ENCODE measurements at regions not wholly inside any gene's neighbourhood (a gene's known extent, or its start where the extent isn't known, plus 50 kb on each side); places are given as distances from the start of the nearest gene placed in this dataset.

DNA sequence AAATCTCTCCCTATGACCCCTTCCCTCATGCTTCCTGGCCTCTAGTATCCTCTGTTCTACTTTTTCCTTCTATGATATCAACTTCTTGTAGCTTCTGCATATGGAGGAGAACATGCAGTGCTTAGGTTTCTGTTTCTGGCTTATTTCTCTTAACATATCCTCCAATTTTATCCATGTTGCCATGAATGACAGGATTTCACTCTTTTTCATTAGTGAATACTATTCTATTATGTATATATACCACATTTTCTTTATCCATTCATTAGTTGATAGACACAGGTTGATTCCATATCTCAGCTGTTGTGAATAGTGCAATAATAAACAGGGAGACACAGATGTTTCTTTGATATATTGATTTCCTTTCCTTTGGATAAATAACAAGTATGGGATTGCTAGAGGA lies 123.3 kb upstream of the SESN3 start:
- H4K20me1 ChIP-seq (ENCODE audit: insufficient read depth) = no peaks in the 10 kb centered on the region
- H3K27ac ChIP-seq = no peak overlapping the region
- H3K4me3 ChIP-seq (IDR thresholded peaks at IDR 0.05; ENCODE audit: insufficient read depth, low read depth, low read length) = no peak overlapping the region
- H2AFZ ChIP-seq (ENCODE audit: low read depth) = no peak overlapping the region
- TF ChIP-seq, protein P1, sequence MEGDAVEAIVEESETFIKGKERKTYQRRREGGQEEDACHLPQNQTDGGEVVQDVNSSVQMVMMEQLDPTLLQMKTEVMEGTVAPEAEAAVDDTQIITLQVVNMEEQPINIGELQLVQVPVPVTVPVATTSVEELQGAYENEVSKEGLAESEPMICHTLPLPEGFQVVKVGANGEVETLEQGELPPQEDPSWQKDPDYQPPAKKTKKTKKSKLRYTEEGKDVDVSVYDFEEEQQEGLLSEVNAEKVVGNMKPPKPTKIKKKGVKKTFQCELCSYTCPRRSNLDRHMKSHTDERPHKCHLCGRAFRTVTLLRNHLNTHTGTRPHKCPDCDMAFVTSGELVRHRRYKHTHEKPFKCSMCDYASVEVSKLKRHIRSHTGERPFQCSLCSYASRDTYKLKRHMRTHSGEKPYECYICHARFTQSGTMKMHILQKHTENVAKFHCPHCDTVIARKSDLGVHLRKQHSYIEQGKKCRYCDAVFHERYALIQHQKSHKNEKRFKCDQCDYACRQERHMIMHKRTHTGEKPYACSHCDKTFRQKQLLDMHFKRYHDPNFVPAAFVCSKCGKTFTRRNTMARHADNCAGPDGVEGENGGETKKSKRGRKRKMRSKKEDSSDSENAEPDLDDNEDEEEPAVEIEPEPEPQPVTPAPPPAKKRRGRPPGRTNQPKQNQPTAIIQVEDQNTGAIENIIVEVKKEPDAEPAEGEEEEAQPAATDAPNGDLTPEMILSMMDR (conservative IDR thresholded peaks at IDR 0.05; ENCODE audit: low read depth, low read length) = no peak
- H3K9ac ChIP-seq = no peak overlapping the region
- no peaks in the 10 kb centered on the region for H3K79me2 ChIP-seq (ENCODE audit: insufficient read depth, low read depth)
- no peaks in the 10 kb centered on the region for H3K4me1 ChIP-seq (ENCODE audit: low read depth, poor library complexity, severe bottlenecking)
- H3K27me3 ChIP-seq (ENCODE audit: insufficient read depth, low read depth) = no peaks in the 10 kb centered on the region
- H3K36me3 ChIP-seq (ENCODE audit: insufficient read depth) = no peaks in the 10 kb centered on the region
- H3K4me2 ChIP-seq = no peak overlapping the region

DNA sequence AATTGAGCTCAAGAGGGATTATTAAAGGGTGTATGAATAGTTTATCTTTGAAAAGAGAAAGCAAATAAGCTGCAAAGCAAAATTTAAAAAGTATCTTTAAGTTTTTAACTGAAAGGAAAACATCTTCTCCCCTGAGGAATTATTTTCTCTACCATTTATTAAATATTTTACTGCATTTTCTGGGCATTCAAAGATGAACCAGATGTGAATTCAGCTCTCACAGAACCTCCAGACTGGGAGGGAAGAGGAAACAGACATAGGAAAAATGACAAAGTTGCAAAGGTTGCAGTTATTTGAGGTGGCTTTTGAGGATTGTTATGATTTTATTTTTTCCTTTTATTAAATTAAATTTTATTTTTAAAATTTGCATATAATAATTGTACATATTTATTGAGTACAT lies 122.7 kb upstream of the SESN3 start:
- Histone ChIP-seq H3K4me1 (ENCODE audit: low read depth, poor library complexity, severe bottlenecking) (no peaks in the 10 kb centered on the region), H3K27ac (no peak overlapping the region), H3K79me2 (ENCODE audit: insufficient read depth, low read depth) (no peaks in the 10 kb centered on the region), H4K20me1 (ENCODE audit: insufficient read depth) (no peaks in the 10 kb centered on the region), H2AFZ (ENCODE audit: low read depth) (no peak overlapping the region), H3K4me3 (IDR thresholded peaks at IDR 0.05; ENCODE audit: insufficient read depth, low read depth, low read length) (no peak overlapping the region), H3K4me2 (no peak overlapping the region), H3K36me3 (ENCODE audit: insufficient read depth) (no peaks in the 10 kb centered on the region), H3K9ac (no peak overlapping the region), H3K27me3 (ENCODE audit: insufficient read depth, low read depth) (no peaks in the 10 kb centered on the region)
- TF ChIP-seq, protein P1 (conservative IDR thresholded peaks at IDR 0.05; ENCODE audit: low read depth, low read length) = no peak

DNA sequence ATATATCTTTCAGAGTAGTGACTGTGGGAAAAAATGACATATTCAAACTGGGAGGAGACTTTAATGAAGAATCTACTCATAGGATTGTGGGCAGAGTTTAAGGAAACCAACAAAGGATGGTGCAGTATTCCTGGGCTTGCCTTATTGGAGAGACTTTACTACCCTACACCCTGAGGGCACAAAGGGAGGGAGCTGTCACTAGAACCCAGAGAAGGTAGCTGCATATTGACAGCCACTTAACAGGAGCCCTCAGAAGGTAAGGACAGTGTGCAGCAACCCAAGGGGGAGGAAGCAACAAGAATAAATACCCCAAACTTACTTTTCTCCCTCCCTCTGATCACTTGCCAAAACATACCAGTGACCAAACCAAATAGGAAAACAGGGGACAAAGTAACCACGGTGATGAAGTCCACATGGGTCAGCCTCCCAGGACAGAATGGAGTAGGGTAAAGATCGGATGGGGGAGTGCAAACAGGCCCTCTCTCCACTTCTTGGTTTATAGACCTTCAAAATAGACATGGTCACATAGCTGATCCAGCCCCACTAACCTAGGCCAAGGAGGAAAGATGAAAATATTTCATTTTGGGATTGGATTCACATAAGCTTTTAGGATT lies 121.8 kb upstream of the SESN3 start:
- Histone ChIP-seq H3K4me2 (no peak overlapping the region), H2AFZ (ENCODE audit: low read depth) (no peak overlapping the region), H3K27ac (no peak overlapping the region), H3K36me3 (ENCODE audit: insufficient read depth) (no peaks in the 10 kb centered on the region), H3K4me1 (ENCODE audit: low read depth, poor library complexity, severe bottlenecking) (no peaks in the 10 kb centered on the region), H3K27me3 (ENCODE audit: insufficient read depth, low read depth) (no peaks in the 10 kb centered on the region), H4K20me1 (ENCODE audit: insufficient read depth) (no peaks in the 10 kb centered on the region), H3K79me2 (ENCODE audit: insufficient read depth, low read depth) (no peaks in the 10 kb centered on the region), H3K9ac (no peak overlapping the region), H3K4me3 (IDR thresholded peaks at IDR 0.05; ENCODE audit: insufficient read depth, low read depth, low read length) (no peak overlapping the region)
- TF ChIP-seq, protein P1 (conservative IDR thresholded peaks at IDR 0.05; ENCODE audit: low read depth, low read length) = no peak

DNA sequence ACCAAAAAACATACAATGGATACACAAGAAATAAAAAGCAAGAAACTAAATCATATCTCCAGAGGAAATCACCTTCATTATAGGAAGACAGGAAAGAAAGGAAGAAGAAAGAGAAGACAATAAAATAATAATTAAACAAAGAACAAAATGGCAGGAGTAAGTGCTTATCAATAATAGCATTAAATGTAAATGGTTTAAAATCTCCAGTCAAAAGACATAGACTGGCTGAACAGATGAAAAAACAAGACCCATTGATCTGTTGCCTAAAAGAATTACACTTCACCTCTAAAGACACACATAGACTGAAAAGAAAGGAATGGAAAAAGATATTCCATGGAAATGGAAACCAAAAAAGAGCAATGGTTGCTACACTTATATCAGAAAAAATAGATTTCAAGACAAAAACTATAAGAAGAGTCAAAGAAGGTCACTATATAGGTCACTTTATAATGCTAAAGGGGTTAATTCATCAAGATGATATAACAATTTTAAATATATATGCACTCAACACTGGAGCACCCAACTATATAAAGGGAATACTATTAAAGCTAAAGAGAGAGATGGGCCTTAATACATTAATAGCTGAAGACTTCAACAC lies 118.4 kb upstream of the SESN3 start:
- no peak overlapping the region for H3K4me2 ChIP-seq
- no peaks in the 10 kb centered on the region for H3K27me3 ChIP-seq (ENCODE audit: insufficient read depth, low read depth)
- TF ChIP-seq, protein P1 (conservative IDR thresholded peaks at IDR 0.05; ENCODE audit: low read depth, low read length) = no peak
- H4K20me1 ChIP-seq (ENCODE audit: insufficient read depth) = no peaks in the 10 kb centered on the region
- H3K9ac ChIP-seq = no peak overlapping the region
- peaks cover 5% of the 10 kb centered on the region for H3K4me1 ChIP-seq (ENCODE audit: low read depth, poor library complexity, severe bottlenecking)
- H3K79me2 ChIP-seq (ENCODE audit: insufficient read depth, low read depth) = no peaks in the 10 kb centered on the region
- H3K4me3 ChIP-seq (IDR thresholded peaks at IDR 0.05; ENCODE audit: insufficient read depth, low read depth, low read length) = no peak overlapping the region
- H2AFZ ChIP-seq (ENCODE audit: low read depth) = no peak overlapping the region
- H3K36me3 ChIP-seq (ENCODE audit: insufficient read depth) = no peaks in the 10 kb centered on the region
- H3K27ac ChIP-seq = no peak overlapping the region
